Neutrophil (primary cell): ENCODE measurements at regions not wholly inside any gene's neighbourhood (a gene's known extent, or its start where the extent isn't known, plus 50 kb on each side); places are given as distances from the start of the nearest gene placed in this dataset.
"Not testable (repeated sequence)": the region's sequence is repeated elsewhere in the genome, so short reads cannot be mapped to it uniquely, and the experiment has no call there.

Source experiments
- H3K27ac ChIP-seq: fragments of 200-600 bp; sonication (generic); 2 replicates; pipeline ENCODE4 v1.5.1; 2016; ENCODE audit warnings: mild to moderate bottlenecking, moderate library complexity
- H3K27me3 ChIP-seq: fragments of 200-600 bp; sonication (generic); 2 replicates; pipeline ENCODE4 v1.6.0; 2016; ENCODE audit warnings: mild to moderate bottlenecking
- H3K36me3 ChIP-seq: fragments of 200-600 bp; sonication (generic); 2 replicates; pipeline ENCODE4 v1.5.1; 2017
- H3K4me1 ChIP-seq, 2 experiments: fragments of 200-600 bp in 1 of 2; sonication (generic) in 1 of 2; 1 replicate in 1 of 2; 2 replicates in 1 of 2; pipeline versions ENCODE4 v1.5.1 to v1.6.1; 2013 to 2016; ENCODE audit warnings: low read depth in 1 of 2, low read length in 1 of 2, mild to moderate bottlenecking in 1 of 2, moderate library complexity in 1 of 2; ENCODE audit not compliant: control insufficient read depth in 1 of 2, insufficient read depth in 1 of 2
- H3K4me3 ChIP-seq, 2 experiments: fragments of 200-600 bp in 1 of 2; sonication (generic) in 1 of 2; 1 replicate in 1 of 2; 2 replicates in 1 of 2; pipeline ENCODE4 v1.5.1; 2013 to 2016; ENCODE audit warnings: low read depth in 1 of 2, low read length in 1 of 2, mild to moderate bottlenecking in 1 of 2, moderate library complexity in 1 of 2
- H3K9me3 ChIP-seq: fragments of 200-600 bp; sonication (generic); 2 replicates; pipeline ENCODE4 v1.5.1; 2016

DNA sequence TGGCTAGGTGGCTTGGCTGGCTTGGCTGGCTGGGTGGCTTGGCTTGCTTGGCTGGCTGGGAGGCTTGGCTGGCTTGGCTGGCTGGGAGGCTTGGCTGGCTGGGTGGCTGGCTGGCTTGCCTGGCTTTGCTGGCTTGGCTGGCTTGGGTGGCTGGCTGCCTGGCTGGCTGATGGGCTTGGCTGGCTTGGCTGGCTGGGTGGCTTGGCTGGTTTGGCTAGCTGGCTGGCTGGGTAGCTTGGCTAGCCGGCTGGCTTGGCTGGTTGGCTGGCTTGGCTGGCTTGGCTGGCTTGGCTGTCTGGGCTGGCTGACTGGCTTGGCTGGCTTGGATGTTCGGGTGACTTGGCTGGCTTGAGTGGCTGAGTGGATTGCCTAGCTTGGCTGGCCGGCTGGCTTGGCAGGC is 2829.1 kb downstream of the RPIA start:
- H3K4me3 ChIP-seq, H3K4me1 ChIP-seq, H3K27me3 ChIP-seq, H3K9me3 ChIP-seq, H3K36me3 ChIP-seq, H3K27ac ChIP-seq: not testable (repeated sequence)

DNA sequence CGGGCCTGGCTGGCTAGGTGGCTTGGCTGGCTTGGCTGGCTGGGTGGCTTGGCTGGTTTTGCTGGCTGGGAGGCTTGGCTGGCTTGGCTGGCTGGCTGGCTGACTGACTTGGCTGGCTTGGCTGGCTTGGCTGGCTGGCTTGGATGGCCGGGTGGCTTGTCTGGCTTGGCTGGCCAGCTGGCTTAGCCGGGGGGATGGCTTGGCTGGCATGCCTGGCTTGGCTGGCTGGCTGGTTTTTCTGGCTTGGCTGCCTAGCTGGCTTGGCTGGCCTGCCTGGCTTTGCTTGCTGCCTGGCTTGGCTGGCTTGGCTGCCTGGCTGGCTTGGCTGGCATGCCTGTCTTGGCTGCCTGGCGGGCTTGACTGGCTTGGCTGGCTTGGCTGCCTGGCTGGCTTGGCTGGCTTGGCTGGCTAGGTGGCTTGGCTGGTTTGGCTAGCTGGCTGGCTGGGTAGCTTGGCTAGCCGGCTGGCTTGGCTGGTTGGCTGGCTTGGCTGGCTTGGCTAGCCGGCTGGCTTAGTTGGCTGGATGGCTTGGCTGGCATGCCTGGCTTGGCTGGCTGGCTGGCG is 2829.6 kb downstream of the RPIA start:
- H3K4me3 ChIP-seq: not testable (repeated sequence)

DNA sequence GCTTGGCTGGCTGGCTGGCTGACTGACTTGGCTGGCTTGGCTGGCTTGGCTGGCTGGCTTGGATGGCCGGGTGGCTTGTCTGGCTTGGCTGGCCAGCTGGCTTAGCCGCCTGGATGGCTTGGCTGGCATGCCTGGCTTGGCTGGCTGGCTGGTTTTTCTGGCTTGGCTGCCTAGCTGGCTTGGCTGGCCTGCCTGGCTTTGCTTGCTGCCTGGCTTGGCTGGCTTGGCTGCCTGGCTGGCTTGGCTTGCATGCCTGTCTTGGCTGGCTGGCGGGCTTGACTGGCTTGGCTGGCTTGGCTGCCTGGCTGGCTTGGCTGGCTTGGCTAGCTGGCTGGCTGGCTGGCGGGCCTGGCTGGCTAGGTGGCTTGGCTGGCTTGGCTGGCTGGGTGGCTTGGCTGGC is 2830.5 kb downstream of the RPIA start:
- not testable (repeated sequence) for H3K27me3 ChIP-seq, H3K4me3 ChIP-seq, H3K4me1 ChIP-seq, H3K36me3 ChIP-seq, H3K27ac ChIP-seq, H3K9me3 ChIP-seq

More for the DNA sequence above, 2829.6 kb downstream of the RPIA start:
- not testable (repeated sequence) for H3K4me1 ChIP-seq, H3K9me3 ChIP-seq, H3K27me3 ChIP-seq, H3K36me3 ChIP-seq, H3K27ac ChIP-seq

- H3K4me1 ChIP-seq, H3K27me3 ChIP-seq, H3K36me3 ChIP-seq, H3K9me3 ChIP-seq, H3K27ac ChIP-seq, H3K4me3 ChIP-seq: not testable (repeated sequence)
These were observed 2831.4 kb downstream of the RPIA start for GRCh38 chr2:91522877-91523276.

DNA sequence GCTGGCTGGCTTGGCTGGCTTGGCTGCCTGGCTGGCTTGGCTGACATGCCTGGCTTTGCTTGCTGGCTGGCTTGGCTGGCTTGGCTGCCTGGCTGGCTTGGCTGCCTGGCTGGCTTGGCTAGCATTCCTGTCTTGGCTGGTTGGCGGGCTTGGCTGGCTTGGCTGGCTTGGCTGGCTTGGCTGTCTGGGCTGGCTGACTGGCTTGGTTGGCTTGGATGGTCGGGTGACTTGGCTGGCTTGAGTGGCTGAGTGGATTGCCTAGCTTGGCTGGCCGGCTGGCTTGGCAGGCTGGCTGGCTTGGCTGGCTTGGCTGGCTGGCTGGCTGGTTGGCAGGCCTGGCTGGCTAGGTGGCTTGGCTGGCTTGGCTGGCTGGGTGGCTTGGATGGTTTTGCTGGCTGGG is 2832.3 kb downstream of the RPIA start:
- H3K27ac ChIP-seq, H3K4me1 ChIP-seq, H3K27me3 ChIP-seq, H3K9me3 ChIP-seq, H3K36me3 ChIP-seq, H3K4me3 ChIP-seq: not testable (repeated sequence)

GRCh38 chr2:91525587-91525986 is 2834.1 kb downstream of the RPIA start:
- not testable (repeated sequence) for H3K27ac ChIP-seq, H3K27me3 ChIP-seq, H3K36me3 ChIP-seq, H3K4me1 ChIP-seq, H3K9me3 ChIP-seq, H3K4me3 ChIP-seq

DNA sequence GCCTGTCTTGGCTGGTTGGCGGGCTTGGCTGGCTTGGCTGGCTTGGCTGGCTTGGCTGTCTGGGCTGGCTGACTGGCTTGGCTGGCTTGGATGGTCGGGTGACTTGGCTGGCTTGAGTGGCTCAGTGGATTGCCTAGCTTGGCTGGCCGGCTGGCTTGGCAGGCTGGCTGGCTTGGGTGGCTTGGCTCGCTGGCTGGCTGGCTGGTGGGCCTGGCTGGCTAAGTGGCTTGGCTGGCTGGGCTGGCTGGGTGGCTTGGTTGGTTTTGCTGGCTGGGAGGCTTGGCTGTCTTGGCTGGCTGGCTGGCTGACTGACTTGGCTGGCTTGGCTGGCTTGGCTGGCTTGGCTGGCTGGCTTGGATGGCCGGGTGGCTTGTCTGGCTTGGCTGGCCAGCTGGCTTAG is 2834.6 kb downstream of the RPIA start:
- H3K4me3 ChIP-seq, H3K27ac ChIP-seq, H3K4me1 ChIP-seq, H3K27me3 ChIP-seq, H3K9me3 ChIP-seq, H3K36me3 ChIP-seq: not testable (repeated sequence)

DNA sequence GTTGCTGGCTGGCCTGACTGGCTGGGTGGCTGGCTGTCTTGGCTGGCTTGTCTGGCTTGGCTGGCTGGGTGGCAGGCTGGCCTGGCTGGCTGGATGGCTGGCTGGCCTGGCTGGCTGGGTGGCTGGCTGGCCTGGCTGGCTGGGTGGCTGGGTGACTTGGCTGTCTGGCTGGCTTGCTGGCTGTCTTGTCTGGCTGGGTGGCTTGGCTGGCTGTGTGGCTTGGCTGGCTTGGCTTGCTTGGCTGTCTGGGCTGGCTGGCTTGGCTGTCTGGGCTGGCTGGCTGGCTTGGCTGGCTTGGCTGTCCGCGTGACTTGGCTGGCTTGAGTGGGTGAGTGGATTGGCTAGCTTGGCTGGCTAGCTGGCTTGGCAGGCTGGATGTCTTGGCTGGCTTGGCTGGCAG is 2835.6 kb downstream of the RPIA start:
- H3K27me3 ChIP-seq, H3K4me3 ChIP-seq, H3K4me1 ChIP-seq, H3K36me3 ChIP-seq, H3K27ac ChIP-seq, H3K9me3 ChIP-seq: not testable (repeated sequence)

- not testable (repeated sequence) for H3K27ac ChIP-seq, H3K4me1 ChIP-seq, H3K27me3 ChIP-seq, H3K9me3 ChIP-seq, H3K4me3 ChIP-seq, H3K36me3 ChIP-seq
These were observed 2836.1 kb downstream of the RPIA start for GRCh38 chr2:91527491-91528031.

- not testable (repeated sequence) for H3K27ac ChIP-seq, H3K27me3 ChIP-seq, H3K36me3 ChIP-seq, H3K4me1 ChIP-seq, H3K4me3 ChIP-seq, H3K9me3 ChIP-seq
These were observed 2836.9 kb downstream of the RPIA start for GRCh38 chr2:91528361-91528760.

GRCh38 chr2:91536109-91536508 is 2844.6 kb downstream of the RPIA start:
- H3K36me3 ChIP-seq, H3K9me3 ChIP-seq, H3K27ac ChIP-seq, H3K4me1 ChIP-seq, H3K4me3 ChIP-seq, H3K27me3 ChIP-seq: not testable (repeated sequence)

GRCh38 chr2:91536549-91537263 is 2845.2 kb downstream of the RPIA start:
- H3K4me3 ChIP-seq: not testable (repeated sequence)

GRCh38 chr2:91549316-91549715 is 2857.8 kb downstream of the RPIA start:
- not testable (repeated sequence) for H3K27ac ChIP-seq, H3K9me3 ChIP-seq, H3K4me3 ChIP-seq, H3K4me1 ChIP-seq, H3K36me3 ChIP-seq, H3K27me3 ChIP-seq

More at GRCh38 chr2:91536549-91537263, 2845.2 kb downstream of the RPIA start:
- H3K27me3 ChIP-seq, H3K9me3 ChIP-seq, H3K36me3 ChIP-seq, H3K27ac ChIP-seq, H3K4me1 ChIP-seq: not testable (repeated sequence)

GRCh38 chr2:91558234-91558633 is 2866.8 kb downstream of the RPIA start:
- not testable (repeated sequence) for H3K4me1 ChIP-seq, H3K4me3 ChIP-seq, H3K36me3 ChIP-seq, H3K9me3 ChIP-seq, H3K27me3 ChIP-seq, H3K27ac ChIP-seq
